ENCODE measurements at regions not wholly inside any gene's neighbourhood (a gene's known extent, or its start where the extent isn't known, plus 50 kb on each side); places are given as distances from the start of the nearest gene placed in this dataset.
"Not testable (repeated sequence)": the region's sequence is repeated elsewhere in the genome, so short reads cannot be mapped to it uniquely, and the experiment has no call there.

DNA sequence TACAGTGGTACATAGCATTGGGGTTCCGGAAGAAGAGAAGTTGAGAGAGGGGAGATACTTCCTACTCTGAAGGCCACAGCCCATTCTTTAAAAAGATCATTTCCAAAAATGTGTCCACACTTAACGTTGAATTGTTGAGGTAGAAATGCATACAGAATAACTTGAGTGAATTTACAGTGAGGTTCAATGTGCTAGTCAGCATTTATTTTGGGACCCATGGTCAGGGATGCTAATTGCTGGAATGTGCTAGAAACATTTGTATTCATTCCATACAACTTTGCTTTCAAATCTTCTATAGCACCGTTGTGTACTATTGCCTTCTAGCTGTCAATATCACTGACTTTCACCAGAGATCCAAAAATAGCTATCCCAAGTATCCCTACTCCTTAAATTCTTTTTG, 325.9 kb downstream of the SATB2 start:
- no peak for DNase-seq (ENCODE audit: low read depth in 2 of 2)

DNA sequence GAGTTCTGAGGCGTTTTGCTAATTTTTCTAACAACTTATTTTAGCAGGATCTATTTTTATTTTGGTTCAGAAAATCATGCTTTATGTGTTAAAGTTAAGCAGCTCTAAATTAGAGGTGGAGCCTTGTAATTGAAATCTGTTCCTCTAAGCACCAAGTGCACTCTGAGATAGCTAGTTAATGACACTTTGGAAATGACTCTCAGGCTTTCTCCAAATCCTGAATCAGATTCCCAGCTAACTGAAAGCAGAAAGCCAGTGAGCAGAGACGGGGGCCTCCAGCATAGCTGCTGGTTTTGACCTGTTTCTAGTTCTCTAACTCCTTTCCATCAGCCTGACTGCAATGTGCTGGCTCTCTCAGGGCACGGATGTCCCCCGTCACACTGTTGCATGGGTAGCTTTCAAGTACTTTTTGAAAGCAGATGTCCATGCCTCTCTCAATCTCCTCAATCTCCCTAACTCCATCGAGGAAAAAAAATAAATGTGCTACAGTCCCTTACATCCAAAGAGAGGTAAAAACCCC, 326.5 kb downstream of the SATB2 start:
- DNase-seq (ENCODE audit: low read depth in 2 of 2): no peak

- no peak for DNase-seq (ENCODE audit: low read depth in 2 of 2)
Observed at GRCh38 chr2:199130501-199130900, 327.2 kb downstream of the SATB2 start.

DNA sequence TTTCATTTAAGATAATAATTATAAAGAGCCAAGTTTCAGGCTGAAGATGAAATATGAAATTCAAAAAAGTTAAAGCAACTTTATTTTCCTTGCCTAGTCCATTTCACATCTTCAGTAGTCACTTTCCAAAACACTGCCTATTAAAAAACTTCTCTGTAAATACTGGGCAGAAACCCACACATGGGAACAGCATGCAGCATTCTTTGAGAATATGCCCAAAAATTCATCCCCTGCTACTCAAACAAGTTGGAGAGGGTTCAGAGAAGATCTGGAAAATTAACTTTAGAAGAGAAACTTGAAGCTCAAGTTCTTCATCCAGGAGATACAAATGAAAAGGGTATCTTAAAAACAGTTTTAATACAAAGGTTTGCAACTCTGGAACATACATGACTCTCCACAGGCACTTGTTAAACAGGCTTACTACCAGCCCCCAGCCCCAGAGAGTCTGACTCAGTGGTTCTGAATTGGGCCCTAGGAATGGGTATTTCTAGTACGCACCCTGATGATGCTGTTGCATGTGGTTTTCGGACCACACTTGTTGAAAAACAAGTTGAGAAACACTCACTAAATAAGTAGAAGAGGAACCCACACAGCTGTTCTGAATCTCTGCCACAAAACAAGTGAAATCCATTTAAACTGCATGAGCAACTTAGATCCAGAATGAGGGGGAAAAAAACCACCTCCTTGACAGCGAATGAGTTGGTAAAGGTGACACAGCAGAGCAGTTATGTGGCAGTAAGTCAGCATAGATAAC, 329.1 kb downstream of the SATB2 start:
- no peak for DNase-seq (ENCODE audit: low read depth in 2 of 2)

DNA sequence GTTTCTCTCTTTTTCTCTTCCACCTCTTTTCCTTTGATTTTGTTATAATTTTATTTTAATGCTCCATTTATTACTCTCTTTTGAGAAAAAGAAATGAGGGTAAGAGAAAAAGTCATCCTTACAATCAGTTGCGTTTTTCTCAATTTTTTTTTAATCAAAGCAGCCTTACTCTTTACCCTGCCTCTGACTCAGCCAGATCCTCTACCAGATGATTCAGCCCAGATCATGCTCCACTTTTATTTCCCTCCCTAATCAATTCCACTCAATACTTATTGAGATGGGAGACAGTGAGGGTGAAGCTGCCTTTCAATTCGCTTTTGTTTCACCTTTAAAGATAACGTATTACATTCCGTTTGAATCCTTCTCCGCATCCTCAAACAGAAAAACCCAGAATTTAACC, 337.9 kb downstream of the SATB2 start:
- DNase-seq (ENCODE audit: low read depth in 2 of 2): no peak

DNA sequence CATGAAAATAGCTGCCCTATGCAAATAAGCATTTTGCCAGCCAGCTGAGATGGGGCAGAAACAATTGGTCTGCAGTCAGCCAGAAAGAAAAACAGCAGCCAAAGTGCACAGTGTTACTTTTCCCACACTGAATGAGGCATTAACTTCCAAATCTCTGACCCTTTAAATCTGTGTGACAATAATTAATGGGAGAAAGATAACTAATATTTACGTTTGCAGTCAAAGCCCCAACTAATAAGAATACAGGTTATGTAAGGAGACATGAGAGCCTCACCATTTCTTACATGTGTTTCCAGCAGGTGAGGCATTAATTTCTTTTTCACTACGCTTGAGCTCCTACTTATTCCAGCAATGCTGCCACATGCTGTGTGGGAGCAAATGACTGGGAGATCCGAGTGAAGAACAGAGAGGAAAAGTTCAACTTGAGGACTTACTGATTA, 339.0 kb downstream of the SATB2 start:
- no peak for DNase-seq (ENCODE audit: low read depth in 2 of 2)

DNA sequence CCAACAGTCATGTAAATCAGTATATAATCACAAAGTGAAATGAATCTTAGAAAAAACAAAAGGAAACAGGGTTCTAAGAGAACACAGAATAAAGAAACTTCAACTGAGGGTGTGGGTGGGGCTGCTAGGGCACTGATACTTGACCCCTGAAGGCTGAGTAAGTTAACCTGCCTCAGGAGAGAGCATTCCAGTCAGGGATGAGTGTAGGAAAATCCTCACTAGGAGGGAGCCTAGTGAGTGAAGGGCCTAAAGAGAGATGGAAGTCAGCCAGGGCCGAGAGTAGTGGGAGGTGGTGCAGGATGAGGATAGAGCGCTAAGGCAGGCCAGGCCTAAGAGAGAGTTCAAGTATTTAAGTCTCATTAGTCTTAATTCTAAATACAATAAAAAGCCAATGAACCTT, 342.6 kb downstream of the SATB2 start:
- DNase-seq (ENCODE audit: low read depth in 2 of 2): no peak

DNA sequence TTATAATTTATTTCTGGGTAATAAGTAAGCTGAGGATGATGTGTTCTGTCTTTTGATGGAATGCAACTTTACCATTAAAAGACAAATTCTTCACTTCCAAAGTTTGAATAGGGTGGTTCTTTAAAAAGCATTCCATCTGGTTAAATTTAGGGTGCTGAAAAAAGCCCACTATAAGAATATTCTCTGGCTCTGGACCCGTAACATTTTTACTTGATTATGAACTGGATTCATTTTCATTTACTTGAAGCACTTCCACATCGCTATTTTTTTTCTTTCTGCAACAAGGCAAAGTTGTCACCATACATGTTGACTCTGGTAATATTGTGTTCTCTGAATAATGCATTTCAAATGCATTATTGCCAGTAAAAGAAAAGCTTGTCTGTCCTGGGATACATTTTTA, 344.6 kb downstream of the SATB2 start:
- no peak for DNase-seq (ENCODE audit: low read depth in 2 of 2)

DNA sequence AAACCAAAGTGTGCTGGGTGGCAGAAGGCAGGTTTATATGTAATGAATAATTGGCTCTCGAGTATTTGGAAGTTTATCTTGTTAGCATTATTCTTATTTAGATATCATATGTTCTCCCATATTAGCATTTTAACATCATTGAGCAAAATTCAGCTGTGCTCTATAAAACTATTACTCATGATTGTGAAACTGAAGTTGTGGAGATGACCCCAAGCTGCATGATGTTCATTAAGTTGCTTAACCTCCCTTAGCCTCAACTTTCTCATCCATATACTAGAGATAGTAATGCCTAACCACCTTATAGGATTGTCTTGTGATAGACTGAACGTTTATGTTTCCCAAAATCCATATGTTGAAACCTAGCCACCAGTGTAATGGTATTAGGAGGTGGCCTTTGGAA, 346.3 kb downstream of the SATB2 start:
- no peak for DNase-seq (ENCODE audit: low read depth in 2 of 2)

DNA sequence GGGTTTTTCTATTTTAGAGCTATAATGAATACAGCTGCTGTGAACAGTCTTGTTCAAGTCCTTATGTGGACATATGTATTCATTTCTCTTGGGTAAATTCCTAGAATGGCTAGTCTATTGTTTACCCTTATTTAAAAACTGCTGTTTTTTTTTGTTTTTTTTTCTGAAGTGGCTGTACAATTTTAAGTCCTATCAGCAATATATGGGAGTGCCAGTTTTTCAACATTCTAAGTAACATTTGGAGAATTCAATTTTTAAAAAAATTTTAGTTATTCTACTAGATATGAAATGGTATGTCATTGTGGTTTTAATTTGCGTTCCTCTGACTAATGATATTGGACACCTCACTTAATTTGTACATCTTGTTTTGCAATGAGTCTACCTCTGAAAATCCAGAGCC, 349.7 kb downstream of the SATB2 start:
- DNase-seq (ENCODE audit: low read depth in 2 of 2): no peak

DNA sequence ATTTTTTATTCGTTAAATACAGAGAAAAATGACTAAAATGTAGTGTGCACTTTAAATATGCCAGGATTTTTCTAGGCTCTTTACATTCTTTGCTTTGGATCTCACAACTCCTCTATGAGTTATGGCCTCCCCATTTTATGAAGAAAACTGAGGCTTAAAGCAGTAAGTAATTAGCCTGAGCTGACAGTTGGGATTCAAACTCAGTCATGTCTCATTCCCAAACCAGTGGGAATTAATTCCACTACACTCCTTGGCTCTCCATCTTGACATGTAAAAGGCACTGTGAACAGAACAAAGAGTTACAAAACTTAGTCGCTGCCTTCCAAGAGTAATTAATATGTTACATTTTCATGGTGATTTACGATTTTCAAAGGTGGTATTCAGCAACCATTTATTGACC, 351.9 kb downstream of the SATB2 start:
- no peak for DNase-seq (ENCODE audit: low read depth in 2 of 2)

DNA sequence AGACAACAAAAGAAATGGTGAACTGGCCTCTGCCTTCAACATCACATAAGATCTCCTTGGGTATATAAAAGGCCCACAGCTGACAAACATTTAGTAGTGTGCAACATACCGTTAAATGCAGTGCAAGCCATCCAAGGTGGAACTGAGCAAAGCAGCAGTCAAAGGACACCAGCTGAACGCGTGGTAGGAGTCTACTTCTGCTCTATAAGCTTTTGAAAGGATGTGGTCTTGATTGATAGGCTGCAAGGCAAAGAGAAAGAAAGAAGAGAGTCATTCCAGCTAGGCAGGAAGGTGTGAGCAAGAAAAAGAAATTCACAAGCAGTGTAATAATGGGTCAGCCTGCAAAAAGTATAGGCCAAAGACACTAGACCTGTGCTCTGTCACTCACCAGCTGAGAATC, 356.3 kb downstream of the SATB2 start:
- no peak for DNase-seq (ENCODE audit: low read depth in 2 of 2)

GRCh38 chr2:199100326-199101110, 357.2 kb downstream of the SATB2 start:
- no peak for DNase-seq (ENCODE audit: low read depth in 2 of 2)

DNA sequence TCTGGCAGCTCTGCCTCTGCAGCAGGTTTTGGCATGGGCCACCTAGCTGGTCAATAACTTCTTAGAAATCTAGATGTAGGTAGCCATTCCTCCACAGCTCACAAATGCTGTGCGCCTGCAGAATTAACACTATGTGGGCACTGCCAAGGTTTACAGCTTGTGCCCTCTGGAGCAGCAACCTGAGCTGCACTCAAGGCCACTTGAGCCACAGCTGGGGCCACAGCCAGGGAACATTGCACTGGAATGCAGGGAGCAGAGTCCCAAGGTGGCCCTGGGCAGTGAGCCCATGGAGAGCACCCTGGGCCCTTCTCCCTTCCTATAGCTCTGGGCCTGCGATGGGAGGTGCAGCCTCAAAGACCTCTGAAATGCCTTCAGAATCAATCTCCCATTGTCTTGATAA, 365.3 kb downstream of the SATB2 start:
- DNase-seq (ENCODE audit: low read depth in 2 of 2): no peak

GRCh38 chr2:199085261-199085660, 372.5 kb downstream of the SATB2 start:
- no peak for DNase-seq (ENCODE audit: low read depth in 2 of 2)

DNA sequence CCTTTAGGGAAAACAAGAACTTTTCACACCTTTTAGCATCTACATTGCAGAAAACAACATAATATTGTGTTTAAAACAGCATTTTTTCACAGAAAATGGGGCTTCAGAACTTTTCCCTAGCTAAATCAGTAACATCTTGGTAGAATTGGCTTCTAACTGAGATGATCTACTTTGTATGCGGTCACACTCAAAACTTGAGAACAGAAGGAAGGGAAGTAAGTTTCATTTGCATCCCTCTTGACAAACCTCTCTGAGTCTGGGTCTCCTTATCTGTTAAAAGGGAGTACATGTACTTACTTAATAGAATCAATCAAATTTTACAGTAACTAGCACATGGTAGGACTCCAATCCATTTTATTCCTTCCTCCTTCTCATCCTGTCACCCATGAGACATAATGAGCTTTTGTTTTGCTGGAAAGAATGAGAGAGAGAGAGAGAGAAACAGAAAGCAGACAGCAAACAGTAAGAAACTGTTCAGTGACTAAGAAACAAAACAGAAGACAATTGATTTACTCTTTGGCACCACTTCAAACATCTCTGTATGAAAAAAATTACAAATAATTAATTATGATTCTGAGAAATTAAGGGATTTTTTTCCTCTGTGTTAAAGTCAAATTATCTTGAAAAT, 387.3 kb downstream of the SATB2 start:
- DNase-seq (ENCODE audit: low read depth in 2 of 2): no peak

- DNase-seq (ENCODE audit: low read depth in 2 of 2): no peak
Observed at GRCh38 chr2:199064201-199064600, 393.5 kb downstream of the SATB2 start.

- no peak for DNase-seq (ENCODE audit: low read depth in 2 of 2)
Observed at GRCh38 chr2:199057936-199058335, 399.8 kb downstream of the SATB2 start.

DNA sequence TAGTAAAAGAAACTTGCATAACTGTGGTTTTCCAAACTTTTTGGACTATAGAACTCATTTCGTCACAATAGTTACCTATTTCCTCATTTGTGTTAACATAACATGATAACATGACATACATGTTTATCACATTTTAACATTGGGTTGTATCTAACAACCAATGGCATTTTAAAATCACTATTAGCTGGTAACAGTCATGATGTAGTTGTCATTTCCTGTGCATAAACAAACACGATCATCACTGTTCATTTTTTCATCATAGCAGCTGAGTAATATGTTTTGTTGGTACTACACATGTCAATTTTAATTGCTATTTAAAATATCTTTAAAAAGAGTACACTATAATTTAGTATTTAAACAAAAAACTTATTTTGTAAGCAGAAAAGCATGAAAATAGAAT, 402.4 kb downstream of the SATB2 start:
- DNase-seq (ENCODE audit: low read depth in 2 of 2): no peak

GRCh38 chr2:199042660-199043379, 414.9 kb downstream of the SATB2 start:
- DNase-seq (ENCODE audit: low read depth in 2 of 2): no peak

DNA sequence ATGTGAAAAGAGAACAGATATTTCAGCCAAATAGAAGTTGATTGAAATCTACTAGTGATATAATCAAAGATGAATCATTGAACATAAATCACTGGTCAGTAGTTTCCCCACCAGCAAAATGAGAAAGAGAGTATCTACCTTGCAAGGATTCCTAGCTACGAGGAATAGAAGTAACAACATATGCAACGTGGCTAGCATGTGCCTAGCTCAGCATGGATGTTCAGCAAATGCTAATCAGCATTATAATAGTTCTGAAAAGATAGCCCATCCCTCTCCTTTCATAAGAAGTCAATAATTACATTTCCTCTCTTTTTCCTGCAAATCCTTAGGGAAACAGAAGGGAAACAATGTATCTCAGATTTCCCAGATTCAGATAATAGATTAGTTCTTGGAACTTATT, 417.2 kb downstream of the SATB2 start:
- no peak for DNase-seq (ENCODE audit: low read depth in 2 of 2)

DNA sequence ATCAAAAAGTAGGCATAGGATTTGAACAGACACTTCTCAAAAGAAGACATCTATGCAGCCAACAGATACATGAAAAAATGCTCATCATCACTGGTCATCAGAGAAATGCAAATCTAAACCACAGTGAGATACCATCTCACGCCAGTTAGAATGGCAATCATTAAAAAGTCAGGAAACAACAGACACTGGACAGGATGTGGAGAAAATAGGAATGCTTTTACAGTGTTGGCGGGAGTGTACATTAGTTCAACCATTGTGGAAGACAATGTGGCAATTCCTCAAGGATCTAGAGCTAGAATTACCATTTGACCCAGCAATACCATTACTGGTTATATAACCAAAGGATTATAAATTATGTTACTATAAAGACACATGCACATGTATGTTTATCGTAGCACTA, 424.0 kb downstream of the SATB2 start:
- DNase-seq (ENCODE audit: low read depth in 2 of 2): not testable (repeated sequence)
